HepG2 (cell line): ENCODE measurements at regions not wholly inside any gene's neighbourhood (a gene's known extent, or its start where the extent isn't known, plus 50 kb on each side); places are given as distances from the start of the nearest gene placed in this dataset.

Experiments used
- ATAC-seq: fragments of 200-7000 bp; cut with Tn5 transposase; 3 replicates; pipeline ENCODE4 v1.9.1; 2020; ENCODE audit warnings: mild to moderate bottlenecking, moderate library complexity
- BruUV-seq: library from RNA; stranded (reverse); fragments of 400-500 nt; replicated peaks from 2 replicates; lab custom pipeline; 2021; lab: Mats Ljungman, UMichigan
- CTCF ChIA-PET: fragments of 300-600 bp; formaldehyde crosslinking; extraction: SDS; loops from one replicate; lab custom pipeline; 2021; ENCODE audit warnings: low total read pairs, inconsistent platforms, low intra/inter-chr PET ratio; lab: Yijun Ruan, JAX
- POLR2A ChIA-PET: fragments of 350-600 bp; sonication (Branson Sonifier 250); formaldehyde crosslinking; loops from one replicate; lab custom pipeline; 2020; ENCODE audit warnings: antibody characterized with exemption, inconsistent platforms; lab: Yijun Ruan, JAX
- DNase-seq: peaks from one replicate; pipeline ENCODE4 v3.0.0-alpha.2; 2015; ENCODE audit warnings: low spot score
- FAIRE-seq: peaks from 3 replicates; lab custom pipeline; 2011; peaks lifted over from hg19 to GRCh38; lab: Jason Lieb, UNC
- H2AFZ ChIP-seq: one replicate; pipeline ENCODE4 v1.6.1; 2011; ENCODE audit warnings: low read length, inconsistent platforms
- H3K27ac ChIP-seq: fragments of 300-600 bp; 3 replicates; pipeline ENCODE4 v1.8.0; 2011; ENCODE audit warnings: mixed run types, mild to moderate bottlenecking, mixed read lengths, low read length, inconsistent platforms; ENCODE audit not compliant: insufficient read depth; ENCODE audit errors: extremely low read length
- H3K27me3 ChIP-seq, 2 experiments: fragments of 200-600 bp in 1 of 2; 2 replicates in 1 of 2; 3 replicates in 1 of 2; pipeline versions ENCODE4 v1.6.0 to v1.8.0; 2011; ENCODE audit warnings: low read length in 2 of 2, mild to moderate bottlenecking in 2 of 2, moderate library complexity in 2 of 2, inconsistent platforms in 1 of 2; ENCODE audit not compliant: insufficient read depth in 2 of 2, control insufficient read depth in 1 of 2
- H3K36me3 ChIP-seq, 2 experiments: fragments of 200-600 bp in 1 of 2; replicated peaks in 1 of 2; 2 replicates in 1 of 2; 3 replicates in 1 of 2; pipeline versions ENCODE4 v1.5.1 to v1.8.0; 2011; ENCODE audit warnings: low read length in 2 of 2, inconsistent platforms in 1 of 2; ENCODE audit not compliant: insufficient read depth in 2 of 2, control insufficient read depth in 1 of 2
- H3K4me1 ChIP-seq: 2 replicates; pipeline ENCODE4 v1.5.1; 2012; ENCODE audit warnings: low read length, inconsistent platforms; ENCODE audit not compliant: insufficient read depth
- H3K4me2 ChIP-seq: 2 replicates; pipeline ENCODE4 v1.6.0; 2011; ENCODE audit warnings: low read depth, low read length, inconsistent platforms
- H3K4me3 ChIP-seq, 3 experiments: fragments of 200-600 bp in 1 of 3; sonication (generic), shearing (Covaris generic) in 1 of 3; replicated peaks in 1 of 3; 2 replicates each; pipeline ENCODE4 v1.5.1; 2011 to 2016; ENCODE audit warnings: low read length in 3 of 3, inconsistent platforms in 2 of 3, low read depth in 2 of 3, mild to moderate bottlenecking in 2 of 3, control low read depth in 1 of 3, mixed read lengths in 1 of 3; ENCODE audit not compliant: insufficient read depth in 1 of 3
- H3K79me2 ChIP-seq: one replicate; pipeline ENCODE4 v1.6.1; 2011; ENCODE audit warnings: low read length, inconsistent platforms; ENCODE audit not compliant: insufficient read depth
- H3K9ac ChIP-seq: 2 replicates; pipeline ENCODE4 v1.6.0; 2011; ENCODE audit warnings: mild to moderate bottlenecking, low read depth, low read length, inconsistent platforms; ENCODE audit not compliant: insufficient read depth
- H3K9me3 ChIP-seq: 2 replicates; pipeline ENCODE4 v1.5.1; 2012; ENCODE audit warnings: mild to moderate bottlenecking, low read length
- H4K20me1 ChIP-seq: 2 replicates; pipeline ENCODE4 v1.6.0; 2011; ENCODE audit warnings: inconsistent platforms, mild to moderate bottlenecking, low read length, moderate library complexity; ENCODE audit not compliant: insufficient read depth
- ATF1 ChIP-seq: IDR thresholded peaks from 2 replicates; pipeline ENCODE4 v1.6.1; 2016; ENCODE audit warnings: mild to moderate bottlenecking, control low read depth
- CHD4 ChIP-seq: fragments of 200-600 bp; sonication (generic); IDR thresholded peaks from 2 replicates; pipeline ENCODE4 v1.7.0; 2017; ENCODE audit warnings: mild to moderate bottlenecking, low read length, borderline replicate concordance
- ELF3 ChIP-seq: IDR thresholded peaks from 2 replicates; pipeline ENCODE4 v1.6.1; 2016; ENCODE audit warnings: missing genetic modification reagents, missing compliant biosample characterization
- ETS1 ChIP-seq: sonication (generic); formaldehyde crosslinking; IDR thresholded peaks from 2 replicates; pipeline ENCODE4 v1.4.0; 2020; ENCODE audit warnings: missing genetic modification reagents
- FOXO4 ChIP-seq: sonication (generic); formaldehyde crosslinking; conservative IDR thresholded peaks from 2 replicates; pipeline ENCODE4 v1.8.1; 2023; ENCODE audit warnings: missing genetic modification reagents
- HOXA9 ChIP-seq: sonication (generic); formaldehyde crosslinking; IDR thresholded peaks from 2 replicates; pipeline ENCODE4 v1.8.1; 2022; ENCODE audit warnings: missing genetic modification reagents, mild to moderate bottlenecking, moderate library complexity, borderline replicate concordance
- TARDBP ChIP-seq: sonication (generic); formaldehyde crosslinking; IDR thresholded peaks from 2 replicates; pipeline ENCODE4 v1.8.0; 2022; ENCODE audit warnings: mild to moderate bottlenecking, missing genetic modification reagents
- ZKSCAN1 ChIP-seq: fragments of 150-350 bp; IDR thresholded peaks from 2 replicates; pipeline ENCODE4 v1.6.1; 2014; ENCODE audit warnings: low read length
- ZNF12 ChIP-seq: sonication (generic); formaldehyde crosslinking; IDR thresholded peaks from 2 replicates; pipeline ENCODE4 v1.5.0; 2020; ENCODE audit warnings: missing genetic modification reagents
- ZNF207 ChIP-seq: fragments of 450-650 bp; IDR thresholded peaks from 2 replicates; pipeline ENCODE4 v1.6.1; 2016; ENCODE audit warnings: antibody characterized with exemption, borderline replicate concordance
- ZNF224 ChIP-seq: sonication (generic); formaldehyde crosslinking; IDR thresholded peaks from 2 replicates; pipeline ENCODE4 v1.5.0; 2020; ENCODE audit warnings: mild to moderate bottlenecking, missing genetic modification reagents
- ZNF335 ChIP-seq: sonication (generic); formaldehyde crosslinking; IDR thresholded peaks from 2 replicates; pipeline ENCODE4 v1.4.0; 2020; ENCODE audit warnings: missing genetic modification reagents
- ZNF775 ChIP-seq: sonication (generic); formaldehyde crosslinking; IDR thresholded peaks from 2 replicates; pipeline ENCODE4 v1.4.0; 2020; ENCODE audit warnings: missing genetic modification reagents, mild to moderate bottlenecking, moderate library complexity, borderline replicate concordance
- ZSCAN29 ChIP-seq: sonication (generic); formaldehyde crosslinking; conservative IDR thresholded peaks from 2 replicates; pipeline ENCODE4 v1.4.0; 2020; ENCODE audit warnings: mild to moderate bottlenecking, missing genetic modification reagents
- WGBS: methylation state at CpG from one replicate; pipeline ENCODE4 v1.1.6; 2017; ENCODE audit warnings: low lambda C conversion rate; 5-methylcytosine and 5-hydroxymethylcytosine counted together
- in situ Hi-C: cut with HindIII; loops from 2 replicates; pipeline ENCODE4 v1.10.0; 2017; ENCODE audit warnings: low pct_unique_long_range_greater_than_20kb; ENCODE audit not compliant: extremely low pct_ligation_motif_present
- intact Hi-C: fragments of 100-400 bp; cut with micrococcal nuclease; formaldehyde crosslinking; loops from one replicate; pipeline ENCODE4 v1.10.0; 2022; ENCODE audit not compliant: unreplicated experiment

- ChIA-PET POLR2A (no interaction called here), CTCF (no interaction called here)
- DNase-seq (no peak), ATAC-seq (no peak), FAIRE-seq (no peak)
- Histone ChIP-seq H2AFZ (no peak overlapping the region), H3K4me3 (no peak overlapping the region), H3K79me2 (no peaks in the 10 kb centered on the region), H3K4me1 (no peaks in the 10 kb centered on the region), H4K20me1 (no peaks in the 10 kb centered on the region), H3K36me3 (no peaks in the 10 kb centered on the region), H3K4me2 (no peak overlapping the region), H3K9me3 (peaks cover 93% of the 10 kb centered on the region), H3K27me3 (no peaks in the 10 kb centered on the region), H3K9ac (no peak overlapping the region), H3K27ac (no peak overlapping the region)
- BruUV-seq, result no TSS peak
- 1% methylated on average over 4 of the region's 4 CpGs for WGBS
- intact Hi-C loops, result no loop called here
- in situ Hi-C loops, result no loop called here
- no peak for TF ChIP-seq CHD4
- TF ChIP-seq FOXO4 (CRISPR knock-in tag), result no peak
- no peak for TF ChIP-seq ZNF12
- TF ChIP-seq ELF3 (CRISPR knock-in tag), result no peak
- TF ChIP-seq HOXA9 (CRISPR knock-in tag), result no peak
- TF ChIP-seq ZNF207, result no peak
- TF ChIP-seq ATF1, result no peak
Measured at GRCh38 chr1:164155347-164155746, 403.6 kb upstream of the PBX1 start.

GRCh38 chr1:164163289-164163849 lies 395.6 kb upstream of the PBX1 start:
- ChIA-PET POLR2A (no interaction called here), CTCF (no interaction called here)
- Histone ChIP-seq H3K27me3 (no peaks in the 10 kb centered on the region), H3K4me3 (no peak overlapping the region), H3K9me3 (peaks cover 86% of the 10 kb centered on the region), H3K36me3 (no peaks in the 10 kb centered on the region), H3K4me1 (no peaks in the 10 kb centered on the region), H3K27ac (no peak overlapping the region), H3K9ac (no peak overlapping the region), H4K20me1 (no peaks in the 10 kb centered on the region), H3K4me2 (no peak overlapping the region), H3K79me2 (no peaks in the 10 kb centered on the region), H2AFZ (no peak overlapping the region)
- no peak for DNase-seq
- intact Hi-C loops, result no loop called here
- in situ Hi-C loops, result no loop called here
- 9% methylated on average over 1 of the region's 1 CpG for WGBS
- ATAC-seq, result no peak
- FAIRE-seq, result no peak
- BruUV-seq, result no TSS peak
- TF ChIP-seq ZNF224, result no peak
- TF ChIP-seq ZKSCAN1, result no peak
- TF ChIP-seq ZNF335, result no peak
- no peak for TF ChIP-seq ZSCAN29
- TF ChIP-seq ZNF775 (CRISPR knock-in tag), result no peak
- no peak for TF ChIP-seq ETS1
- TF ChIP-seq TARDBP, result no peak
